DOHH2 (cell line): ENCODE measurements at regions not wholly inside any gene's neighbourhood (a gene's known extent, or its start where the extent isn't known, plus 50 kb on each side); places are given as distances from the start of the nearest gene placed in this dataset.

Experiments
- EZH2phosphoT487 ChIP-seq: fragments of 200-600 bp; sonication (generic); IDR thresholded peaks from 2 replicates; pipeline ENCODE4 v1.6.1; 2017; ENCODE audit warnings: borderline replicate concordance, mild to moderate bottlenecking, antibody characterized with exemption, low read length, moderate library complexity, mixed read lengths
- TF ChIP-seq, protein P1 (sequence below): fragments of 200-600 bp; sonication (generic); IDR thresholded peaks from one replicate; pipeline ENCODE4 v1.5.1; 2014; ENCODE audit warnings: antibody characterized with exemption, mild to moderate bottlenecking, low read depth, low read length; ENCODE audit not compliant: poor library complexity, severe bottlenecking

DNA sequence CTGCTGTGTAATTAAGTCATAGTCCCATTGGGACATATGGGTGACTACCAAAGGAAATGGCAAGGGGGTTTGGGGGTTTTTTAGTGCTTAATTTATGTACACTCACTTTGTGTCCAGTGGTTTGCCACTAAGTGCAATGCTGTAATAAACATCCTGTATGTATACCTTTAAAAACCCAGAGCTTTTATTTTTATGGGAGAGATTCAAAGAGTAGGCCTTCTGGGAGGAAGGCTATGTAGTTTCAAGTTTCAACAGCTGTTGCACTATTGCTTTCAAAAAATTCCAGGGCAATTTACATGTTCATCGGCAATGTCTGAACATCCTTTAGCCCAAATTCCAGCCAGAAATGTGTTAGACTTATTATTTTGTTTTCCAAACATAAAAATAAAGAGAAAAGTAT lies 744.7 kb downstream of the XPNPEP1 start:
- TF ChIP-seq, protein P1, sequence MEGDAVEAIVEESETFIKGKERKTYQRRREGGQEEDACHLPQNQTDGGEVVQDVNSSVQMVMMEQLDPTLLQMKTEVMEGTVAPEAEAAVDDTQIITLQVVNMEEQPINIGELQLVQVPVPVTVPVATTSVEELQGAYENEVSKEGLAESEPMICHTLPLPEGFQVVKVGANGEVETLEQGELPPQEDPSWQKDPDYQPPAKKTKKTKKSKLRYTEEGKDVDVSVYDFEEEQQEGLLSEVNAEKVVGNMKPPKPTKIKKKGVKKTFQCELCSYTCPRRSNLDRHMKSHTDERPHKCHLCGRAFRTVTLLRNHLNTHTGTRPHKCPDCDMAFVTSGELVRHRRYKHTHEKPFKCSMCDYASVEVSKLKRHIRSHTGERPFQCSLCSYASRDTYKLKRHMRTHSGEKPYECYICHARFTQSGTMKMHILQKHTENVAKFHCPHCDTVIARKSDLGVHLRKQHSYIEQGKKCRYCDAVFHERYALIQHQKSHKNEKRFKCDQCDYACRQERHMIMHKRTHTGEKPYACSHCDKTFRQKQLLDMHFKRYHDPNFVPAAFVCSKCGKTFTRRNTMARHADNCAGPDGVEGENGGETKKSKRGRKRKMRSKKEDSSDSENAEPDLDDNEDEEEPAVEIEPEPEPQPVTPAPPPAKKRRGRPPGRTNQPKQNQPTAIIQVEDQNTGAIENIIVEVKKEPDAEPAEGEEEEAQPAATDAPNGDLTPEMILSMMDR: no peak
- TF ChIP-seq EZH2phosphoT487: no peak
